ENCODE measurements at regions not wholly inside any gene's neighbourhood (a gene's known extent, or its start where the extent isn't known, plus 50 kb on each side); places are given as distances from the start of the nearest gene placed in this dataset.

- TF ChIP-seq CTCF (IDR thresholded peaks at IDR 0.05) (no peak), POLR2A (IDR thresholded peaks at IDR 0.05; ENCODE audit: low read depth) (no peak), POLR2AphosphoS5 (IDR thresholded peaks at IDR 0.05) (no peak)
Measured at GRCh38 chr1:208918160-208918559, 665.4 kb upstream of the CAMK1G start.
